A673 (cell line): ENCODE measurements at regions not wholly inside any gene's neighbourhood (a gene's known extent, or its start where the extent isn't known, plus 50 kb on each side); places are given as distances from the start of the nearest gene placed in this dataset.

Experiments
- BruUV-seq: library from RNA; stranded (reverse); fragments of 400-500 nt; replicated peaks from 2 replicates; lab custom pipeline; 2021; lab: Mats Ljungman, UMichigan
- CTCF ChIA-PET: fragments of 300-600 bp; sonication (Branson Sonifier 250); formaldehyde crosslinking; loops from one replicate; lab custom pipeline; 2022; ENCODE audit warnings: antibody characterized with exemption; lab: Charles Lee
- POLR2A ChIA-PET: fragments of 300-600 bp; sonication (Branson Sonifier 250); formaldehyde crosslinking; loops from one replicate; lab custom pipeline; 2022; ENCODE audit warnings: antibody characterized with exemption; ENCODE audit not compliant: low non-redundant PET; lab: Charles Lee
- DNase-seq: peaks from one replicate; pipeline ENCODE4 v3.0.0-alpha.2; 2015; ENCODE audit warnings: low spot score
- H3K27ac ChIP-seq: fragments of 200-600 bp; sonication (generic); 2 replicates; pipeline ENCODE4 v1.5.1; 2016; ENCODE audit warnings: mixed run types, low read depth, mild to moderate bottlenecking, mixed read lengths, antibody characterized with exemption, low read length; ENCODE audit not compliant: poor library complexity, severe bottlenecking
- H3K27me3 ChIP-seq: fragments of 200-600 bp; sonication (generic); replicated peaks from 2 replicates; pipeline ENCODE4 v1.6.1; 2017; ENCODE audit warnings: mixed run types, low read depth, mild to moderate bottlenecking, mixed read lengths, antibody characterized with exemption, low read length; ENCODE audit not compliant: insufficient read depth, poor library complexity
- H3K36me3 ChIP-seq: fragments of 200-600 bp; sonication (generic); 2 replicates; pipeline ENCODE4 v1.6.1; 2016; ENCODE audit warnings: mixed run types, mild to moderate bottlenecking, mixed read lengths, antibody characterized with exemption, low read length; ENCODE audit not compliant: insufficient read depth, poor library complexity, severe bottlenecking
- H3K4me1 ChIP-seq: fragments of 200-600 bp; sonication (generic); 2 replicates; pipeline ENCODE4 v1.6.1; 2017; ENCODE audit warnings: mixed run types, mild to moderate bottlenecking, mixed read lengths, antibody characterized with exemption, low read length; ENCODE audit not compliant: insufficient read depth, poor library complexity, severe bottlenecking
- H3K4me3 ChIP-seq: fragments of 200-600 bp; sonication (generic); 2 replicates; pipeline ENCODE4 v1.5.1; 2016; ENCODE audit warnings: low read depth, mixed run types, mild to moderate bottlenecking, mixed read lengths, low read length; ENCODE audit not compliant: poor library complexity, severe bottlenecking
- H3K9me3 ChIP-seq: fragments of 200-600 bp; sonication (generic); 2 replicates; pipeline ENCODE4 v1.6.1; 2016; ENCODE audit warnings: mixed run types, low read depth, mild to moderate bottlenecking, mixed read lengths, antibody characterized with exemption, low read length; ENCODE audit not compliant: poor library complexity, severe bottlenecking
- EZH2 ChIP-seq: fragments of 200-600 bp; sonication (generic); IDR thresholded peaks from 2 replicates; pipeline ENCODE4 v1.6.1; 2017; ENCODE audit warnings: borderline replicate concordance, low read depth, mild to moderate bottlenecking, mixed read lengths, antibody characterized with exemption, low read length; ENCODE audit not compliant: poor library complexity, severe bottlenecking
- intact Hi-C: fragments of 100-400 bp; cut with micrococcal nuclease; formaldehyde crosslinking; loops from one replicate; pipeline ENCODE4 v1.10.0; 2022; ENCODE audit not compliant: unreplicated experiment
- TF ChIP-seq, protein P1 (sequence below): fragments of 300-800, 200-600 bp; sonication (generic); conservative IDR thresholded peaks from 2 replicates; pipeline ENCODE4 v1.5.1; 2017; ENCODE audit warnings: low read depth, mild to moderate bottlenecking, antibody characterized with exemption, low read length, moderate library complexity, mixed read lengths

DNA sequence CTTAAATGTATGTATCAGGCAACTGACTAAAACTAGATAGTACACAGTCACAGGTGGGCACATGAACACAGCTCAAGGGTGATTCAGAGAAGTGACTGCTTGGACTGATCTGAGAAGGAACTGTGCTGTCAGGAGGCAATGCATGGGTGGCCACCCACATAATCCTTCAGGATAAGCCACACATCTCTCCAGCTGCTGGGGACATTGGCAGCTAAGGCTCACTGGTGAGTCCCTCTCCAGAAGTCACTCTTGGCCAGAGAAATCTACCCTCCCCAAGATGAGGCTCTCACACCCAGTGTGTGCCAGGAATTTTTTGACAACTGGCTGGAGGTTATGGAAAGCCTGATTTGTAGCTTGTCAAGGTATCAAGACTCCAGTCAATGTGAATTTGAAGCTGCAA, 302.4 kb upstream of the NEBL start:
- TF ChIP-seq, protein P1, sequence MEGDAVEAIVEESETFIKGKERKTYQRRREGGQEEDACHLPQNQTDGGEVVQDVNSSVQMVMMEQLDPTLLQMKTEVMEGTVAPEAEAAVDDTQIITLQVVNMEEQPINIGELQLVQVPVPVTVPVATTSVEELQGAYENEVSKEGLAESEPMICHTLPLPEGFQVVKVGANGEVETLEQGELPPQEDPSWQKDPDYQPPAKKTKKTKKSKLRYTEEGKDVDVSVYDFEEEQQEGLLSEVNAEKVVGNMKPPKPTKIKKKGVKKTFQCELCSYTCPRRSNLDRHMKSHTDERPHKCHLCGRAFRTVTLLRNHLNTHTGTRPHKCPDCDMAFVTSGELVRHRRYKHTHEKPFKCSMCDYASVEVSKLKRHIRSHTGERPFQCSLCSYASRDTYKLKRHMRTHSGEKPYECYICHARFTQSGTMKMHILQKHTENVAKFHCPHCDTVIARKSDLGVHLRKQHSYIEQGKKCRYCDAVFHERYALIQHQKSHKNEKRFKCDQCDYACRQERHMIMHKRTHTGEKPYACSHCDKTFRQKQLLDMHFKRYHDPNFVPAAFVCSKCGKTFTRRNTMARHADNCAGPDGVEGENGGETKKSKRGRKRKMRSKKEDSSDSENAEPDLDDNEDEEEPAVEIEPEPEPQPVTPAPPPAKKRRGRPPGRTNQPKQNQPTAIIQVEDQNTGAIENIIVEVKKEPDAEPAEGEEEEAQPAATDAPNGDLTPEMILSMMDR: no peak
- no peak for TF ChIP-seq EZH2
- Histone ChIP-seq H3K36me3 (no peaks in the 10 kb centered on the region), H3K4me3 (no peak overlapping the region), H3K27ac (no peak overlapping the region), H3K27me3 (no peaks in the 10 kb centered on the region), H3K4me1 (peaks cover 10% of the 10 kb centered on the region), H3K9me3 (peaks cover 4% of the 10 kb centered on the region)
- DNase-seq: no peak
- BruUV-seq: no TSS peak
- intact Hi-C loops: no loop called here
- ChIA-PET POLR2A (no interaction called here), CTCF (no interaction called here)

DNA sequence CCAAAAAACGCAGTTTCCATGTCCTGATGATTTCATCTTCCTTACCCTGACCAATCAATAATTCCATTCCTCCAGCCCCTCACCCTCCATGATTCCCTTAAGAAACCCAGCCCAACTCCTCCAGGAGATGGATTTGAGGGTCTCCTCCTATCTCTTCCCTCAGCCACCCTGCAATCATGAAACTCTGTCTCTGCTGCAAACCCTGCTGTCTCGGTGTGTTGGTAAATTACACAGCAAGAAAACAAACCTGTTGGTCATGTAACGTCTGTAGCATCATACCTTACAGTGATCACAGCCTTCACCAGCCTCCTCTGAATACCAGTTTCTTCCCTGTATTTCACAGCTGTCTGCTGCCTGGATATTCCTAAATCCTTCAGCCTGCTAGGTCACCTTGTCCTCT, 300.7 kb upstream of the NEBL start:
- no peak overlapping the region for H3K27ac ChIP-seq
- H3K27me3 ChIP-seq: no peaks in the 10 kb centered on the region
- POLR2A ChIA-PET: no interaction called here
- TF ChIP-seq, protein P1: no peak
- TF ChIP-seq EZH2: no peak
- CTCF ChIA-PET: no interaction called here
- H3K4me1 ChIP-seq: peaks cover 13% of the 10 kb centered on the region
- DNase-seq: no peak
- H3K36me3 ChIP-seq: no peaks in the 10 kb centered on the region
- H3K9me3 ChIP-seq: peaks cover 4% of the 10 kb centered on the region
- no peak overlapping the region for H3K4me3 ChIP-seq
- no TSS peak for BruUV-seq
- intact Hi-C loops: no loop called here

DNA sequence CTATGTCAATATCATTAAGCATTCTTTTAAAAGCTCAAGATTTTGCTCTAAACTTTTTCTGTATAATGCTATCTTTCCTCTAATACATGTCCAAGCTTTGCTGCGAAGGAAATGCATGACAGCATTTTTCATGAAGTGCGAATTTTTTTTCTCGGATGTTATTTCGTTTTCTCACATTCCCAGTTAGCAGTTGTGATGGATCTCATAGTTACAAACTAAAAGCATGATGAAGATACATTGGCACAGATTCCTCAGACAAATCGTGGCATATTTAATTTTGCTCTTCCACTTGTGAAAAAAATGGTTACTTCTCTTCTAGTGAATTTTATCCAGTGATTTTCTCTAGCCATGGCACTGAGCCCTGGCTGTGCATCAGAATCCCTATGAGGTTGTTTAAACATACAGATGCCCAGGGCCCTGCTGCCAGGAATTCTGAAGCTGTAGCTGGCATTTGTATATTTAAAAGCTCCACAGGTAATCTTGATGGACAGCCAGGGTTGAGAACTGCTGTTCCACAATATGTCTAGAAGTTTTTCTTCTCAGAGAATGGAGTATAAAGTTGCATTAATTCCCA, 299.8 kb upstream of the NEBL start:
- BruUV-seq: no TSS peak

More for the DNA sequence above, 299.8 kb upstream of the NEBL start:
- H3K4me1 ChIP-seq: peaks cover 13% of the 10 kb centered on the region
- DNase-seq: no peak
- H3K4me3 ChIP-seq: no peak overlapping the region
- H3K27me3 ChIP-seq: no peaks in the 10 kb centered on the region
- H3K27ac ChIP-seq: no peak overlapping the region
- H3K36me3 ChIP-seq: no peaks in the 10 kb centered on the region
- peaks cover 4% of the 10 kb centered on the region for H3K9me3 ChIP-seq
- POLR2A ChIA-PET: no interaction called here
- CTCF ChIA-PET: no interaction called here
- intact Hi-C loops: no loop called here
- TF ChIP-seq, protein P1: no peak
- no peak for TF ChIP-seq EZH2
